Liver (tissue), 8 donors: ENCODE measurements at regions not wholly inside any gene's neighbourhood (a gene's known extent, or its start where the extent isn't known, plus 50 kb on each side); places are given as distances from the start of the nearest gene placed in this dataset.

Experiments
- DNase-seq: peaks from one replicate; pipeline ENCODE4 v3.0.0-alpha.2; 2017; ENCODE audit warnings: low spot score
- H3K27ac ChIP-seq, 2 donors: one replicate each; pipeline ENCODE4 v1.7.0; 2013; ENCODE audit warnings: inconsistent platforms in 2 of 2, low read length in 2 of 2, control low read depth in 1 of 2, low read depth in 1 of 2, mild to moderate bottlenecking in 1 of 2
- H3K27me3 ChIP-seq, 4 donors: one replicate each; pipeline versions ENCODE4 v1.6.1 to v1.7.0; 2013; ENCODE audit warnings: low read length in 3 of 4, inconsistent platforms in 1 of 4, mild to moderate bottlenecking in 1 of 4, moderate library complexity in 1 of 4; ENCODE audit not compliant: control insufficient read depth in 4 of 4, insufficient read depth in 4 of 4
- H3K36me3 ChIP-seq, 4 donors: one replicate each; pipeline versions ENCODE4 v1.6.1 to v1.7.0; 2013; ENCODE audit warnings: low read length in 3 of 4, mild to moderate bottlenecking in 3 of 4, low read depth in 1 of 4, moderate library complexity in 1 of 4; ENCODE audit not compliant: control insufficient read depth in 4 of 4, insufficient read depth in 3 of 4
- H3K4me1 ChIP-seq, 4 donors: one replicate each; pipeline versions ENCODE4 v1.6.1 to v1.7.0; 2013; ENCODE audit warnings: low read length in 3 of 4, mild to moderate bottlenecking in 3 of 4, moderate library complexity in 1 of 4; ENCODE audit not compliant: control insufficient read depth in 4 of 4, insufficient read depth in 4 of 4
- H3K4me3 ChIP-seq, 3 donors: one replicate each; pipeline versions ENCODE4 v1.6.1 to v1.7.0; 2013; ENCODE audit warnings: low read length in 3 of 3, control low read depth in 1 of 3, low read depth in 1 of 3, mild to moderate bottlenecking in 1 of 3
- H3K9ac ChIP-seq, 2 donors: one replicate each; pipeline ENCODE4 v1.7.0; 2013; ENCODE audit warnings: low read length in 2 of 2, mild to moderate bottlenecking in 2 of 2, moderate library complexity in 2 of 2, control low read depth in 1 of 2, low read depth in 1 of 2
- H3K9me3 ChIP-seq, 4 donors: one replicate each; pipeline versions ENCODE4 v1.6.1 to v1.7.0; 2013; ENCODE audit warnings: low read length in 3 of 4; ENCODE audit not compliant: control insufficient read depth in 4 of 4
- ATF3 ChIP-seq: IDR thresholded peaks from 2 replicates; pipeline ENCODE4 v1.6.1; 2016; ENCODE audit warnings: antibody characterized with exemption
- CTCF ChIP-seq: fragments of 150-350 bp; IDR thresholded peaks from 2 replicates; pipeline ENCODE4 v1.5.1; 2017; ENCODE audit warnings: improper control_type of control experiment, low read depth, low read length; ENCODE audit not compliant: missing input control
- FOXA1 ChIP-seq: IDR thresholded peaks from 2 replicates; pipeline ENCODE4 v1.6.1; 2016; ENCODE audit warnings: antibody characterized with exemption
- FOXA2 ChIP-seq: IDR thresholded peaks from 2 replicates; pipeline ENCODE4 v1.6.1; 2016; ENCODE audit warnings: antibody characterized with exemption
- GABPA ChIP-seq, 2 donors: IDR thresholded peaks in 1 of 2; conservative IDR thresholded peaks in 1 of 2; 2 replicates each; pipeline ENCODE4 v1.6.1; 2016; ENCODE audit warnings: antibody characterized with exemption in 2 of 2, mild to moderate bottlenecking in 1 of 2, moderate library complexity in 1 of 2
- HNF4A ChIP-seq, 2 donors: conservative IDR thresholded peaks; 2 replicates each; pipeline ENCODE4 v1.6.1; 2016; ENCODE audit warnings: antibody characterized with exemption in 2 of 2, mild to moderate bottlenecking in 2 of 2
- HNF4G ChIP-seq: IDR thresholded peaks from 2 replicates; pipeline ENCODE4 v1.6.1; 2016; ENCODE audit warnings: antibody characterized with exemption
- JUND ChIP-seq, 2 donors: IDR thresholded peaks; 2 replicates each; pipeline ENCODE4 v1.6.1; 2016; ENCODE audit warnings: antibody characterized with exemption in 2 of 2
- MAX ChIP-seq: IDR thresholded peaks from 2 replicates; pipeline ENCODE4 v1.6.1; 2016; ENCODE audit warnings: antibody characterized with exemption
- NR2F2 ChIP-seq: IDR thresholded peaks from 2 replicates; pipeline ENCODE4 v1.6.1; 2016; ENCODE audit warnings: antibody characterized with exemption
- RAD21 ChIP-seq, 2 donors: IDR thresholded peaks; 2 replicates each; pipeline ENCODE4 v1.6.1; 2016; ENCODE audit warnings: antibody characterized with exemption in 2 of 2, mild to moderate bottlenecking in 2 of 2
- REST ChIP-seq: IDR thresholded peaks from 2 replicates; pipeline ENCODE4 v1.6.1; 2016; ENCODE audit warnings: antibody characterized with exemption, mild to moderate bottlenecking
- RXRA ChIP-seq, 2 donors: IDR thresholded peaks; 2 replicates each; pipeline ENCODE4 v1.6.1; 2017 to 2018; ENCODE audit warnings: antibody characterized with exemption in 2 of 2, mild to moderate bottlenecking in 1 of 2
- SP1 ChIP-seq: IDR thresholded peaks from 2 replicates; pipeline ENCODE4 v1.6.1; 2018; ENCODE audit warnings: antibody characterized with exemption, mild to moderate bottlenecking
- TAF1 ChIP-seq: conservative IDR thresholded peaks from 2 replicates; pipeline ENCODE4 v1.6.1; 2016; ENCODE audit warnings: antibody characterized with exemption, mild to moderate bottlenecking
- YY1 ChIP-seq: IDR thresholded peaks from 2 replicates; pipeline ENCODE4 v1.6.1; 2016; ENCODE audit warnings: antibody characterized with exemption, mild to moderate bottlenecking
- ZBTB33 ChIP-seq: IDR thresholded peaks from 2 replicates; pipeline ENCODE4 v1.6.1; 2016; ENCODE audit warnings: antibody characterized with exemption
- WGBS: extraction: QIAGEN DNeasy Blood & Tissue Kit; methylation state at CpG from one replicate; pipeline ENCODE4 v1.1.7; 2013; 5-methylcytosine and 5-hydroxymethylcytosine counted together
- donor health status: healthy.
- donor health status: healthy.
- donor health status: healthy.
- donor health status: healthy.
- donor health status: healthy.

- no peak for DNase-seq
- H3K27ac ChIP-seq: no peak overlapping the region
- H3K9me3 ChIP-seq: no peaks in the 10 kb centered on the region
- no peak overlapping the region for H3K4me3 ChIP-seq
- no peak overlapping the region for H3K9ac ChIP-seq
- no peaks in the 10 kb centered on the region for H3K4me1 ChIP-seq
- no peaks in the 10 kb centered on the region for H3K36me3 ChIP-seq
- TF ChIP-seq NR2F2 (no peak), ZBTB33 (no peak), GABPA (IDR thresholded peaks at IDR 0.05 in 1 of 2, conservative IDR thresholded peaks at IDR 0.05 in 1 of 2) (no peak), RAD21 (IDR thresholded peaks at IDR 0.05) (no peak), JUND (IDR thresholded peaks at IDR 0.05) (no peak), SP1 (no peak), FOXA1 (no peak), MAX (no peak), HNF4G (no peak), FOXA2 (no peak), ATF3 (no peak)
- H3K27me3 ChIP-seq: no peaks in the 10 kb centered on the region
- WGBS: 70% methylated on average over 4 of the region's 4 CpGs
Observed at GRCh38 chr20:55615818-55616217, 389.5 kb downstream of the CBLN4 start.

- H3K4me3 ChIP-seq: no peak overlapping the region
- DNase-seq: no peak
- no peaks in the 10 kb centered on the region for H3K27me3 ChIP-seq
- no peak overlapping the region for H3K27ac ChIP-seq
- TF ChIP-seq CTCF (no peak), HNF4A (conservative IDR thresholded peaks at IDR 0.05) (no peak), RXRA (IDR thresholded peaks at IDR 0.05) (no peak), GABPA (IDR thresholded peaks at IDR 0.05 in 1 of 2, conservative IDR thresholded peaks at IDR 0.05 in 1 of 2) (no peak), HNF4G (no peak), NR2F2 (no peak), ATF3 (no peak), TAF1 (no peak), REST (no peak), MAX (no peak), YY1 (no peak), FOXA2 (no peak)
- no peak overlapping the region for H3K9ac ChIP-seq
- H3K4me1 ChIP-seq: no peaks in the 10 kb centered on the region
- 89% methylated on average over 7 of the region's 7 CpGs for WGBS
- H3K36me3 ChIP-seq: no peaks in the 10 kb centered on the region
- H3K9me3 ChIP-seq: no peaks in the 10 kb centered on the region
Observed at GRCh38 chr20:55614220-55614757, 391.0 kb downstream of the CBLN4 start.
